Stomach (tissue), 4 donors: ENCODE measurements at regions not wholly inside any gene's neighbourhood (a gene's known extent, or its start where the extent isn't known, plus 50 kb on each side); places are given as distances from the start of the nearest gene placed in this dataset.

Experiments used
- CTCF ChIP-seq, 7 experiments: fragments of 450-650 bp in 4 of 7; fragments of 200-600 bp in 3 of 7; sonication (generic) in 3 of 7; IDR thresholded peaks; one replicate each; pipeline ENCODE4 v1.5.1; 2016 to 2019; ENCODE audit warnings: antibody characterized with exemption in 7 of 7, control low read depth in 2 of 7, mild to moderate bottlenecking in 1 of 7
- EP300 ChIP-seq: sonication (generic); formaldehyde crosslinking; IDR thresholded peaks from one replicate; pipeline ENCODE4 v1.6.1; 2017; ENCODE audit warnings: antibody characterized with exemption
- POLR2A ChIP-seq, 4 donors: fragments of 450-650 bp; IDR thresholded peaks; one replicate each; pipeline ENCODE4 v1.6.1; 2016; ENCODE audit warnings: antibody characterized with exemption in 4 of 4, control low read depth in 2 of 4, mild to moderate bottlenecking in 1 of 4, moderate library complexity in 1 of 4
- POLR2AphosphoS5 ChIP-seq, 3 donors: sonication (generic); formaldehyde crosslinking; IDR thresholded peaks; one replicate each; pipeline ENCODE4 v1.6.1; 2016; ENCODE audit warnings: antibody characterized with exemption in 3 of 3

DNA sequence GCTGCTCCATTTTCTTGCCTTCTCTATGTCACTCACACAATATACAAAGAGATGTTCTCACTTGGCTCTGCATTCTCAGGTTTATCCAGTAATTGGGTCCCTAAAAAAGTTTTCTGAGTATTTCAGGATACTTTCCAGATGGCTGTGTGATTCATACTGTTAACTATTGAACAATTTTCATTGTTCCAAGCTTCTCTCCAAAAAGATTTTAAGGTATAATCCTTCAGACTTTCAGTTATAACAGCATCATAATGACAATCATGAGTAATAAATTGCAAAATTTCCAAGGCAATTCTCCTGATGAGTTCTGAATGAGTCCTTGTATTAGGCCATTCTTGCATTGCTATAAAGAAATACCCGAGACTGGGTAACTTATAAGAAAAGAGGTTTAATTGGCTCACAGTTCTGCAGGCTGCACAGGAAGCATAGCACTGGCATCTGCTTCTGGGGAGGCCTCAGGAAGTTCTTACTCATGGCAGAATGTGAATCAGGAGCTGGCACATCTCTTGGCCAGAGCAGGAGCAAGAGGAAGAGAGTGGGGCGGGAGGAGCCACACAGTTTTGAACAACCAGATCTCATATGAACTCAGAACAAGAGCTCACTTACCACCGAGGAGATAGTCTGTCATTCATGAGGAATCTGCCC, 148.1 kb downstream of the SLC16A9 start:
- TF ChIP-seq POLR2AphosphoS5 (IDR thresholded peaks at IDR 0.05) (no peak), CTCF (IDR thresholded peaks at IDR 0.05) (no peak), POLR2A (IDR thresholded peaks at IDR 0.05) (no peak), EP300 (no peak)
